ENCODE measurements at regions not wholly inside any gene's neighbourhood (a gene's known extent, or its start where the extent isn't known, plus 50 kb on each side); places are given as distances from the start of the nearest gene placed in this dataset.

DNA sequence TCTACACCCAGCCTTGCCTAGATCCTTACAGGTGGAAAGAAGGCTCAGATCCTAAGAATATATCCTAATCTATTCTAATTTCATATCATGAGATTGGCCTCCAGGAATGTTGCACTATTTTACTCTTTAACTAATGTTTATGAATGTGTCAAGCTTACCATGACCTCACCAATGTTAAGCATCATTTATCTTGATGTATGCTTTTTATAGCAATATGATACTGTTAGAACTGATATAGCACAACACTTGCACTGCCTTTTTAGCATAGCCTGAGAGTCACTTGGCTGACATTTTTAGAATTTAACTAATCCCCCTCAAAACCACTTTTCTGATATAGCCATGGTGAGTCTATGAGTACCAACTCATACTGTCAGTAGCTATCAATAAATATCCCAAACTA lies 191.5 kb upstream of the NR2F2 start:
- no peak for FAIRE-seq
- no peak overlapping the region for H3K9ac ChIP-seq (ENCODE audit: insufficient read depth, low read depth, low read length)
- H3K4me3 ChIP-seq (replicated peaks in 1 of 3; ENCODE audit: insufficient read depth in 1 of 3, low read depth in 2 of 3, low read length in 3 of 3), result no peak overlapping the region
- no peaks in the 10 kb centered on the region for H3K27me3 ChIP-seq (ENCODE audit: control insufficient read depth in 1 of 2, insufficient read depth in 2 of 2, low read length in 2 of 2)
- ChIA-PET POLR2A (no interaction called here), CTCF (ENCODE audit: low intra/inter-chr PET ratio, low total read pairs) (no interaction called here)
- BruUV-seq (replicated peaks), result no TSS peak
- ATAC-seq, result no peak
- in situ Hi-C loops (cut with HindIII; ENCODE audit: extremely low pct_ligation_motif_present, low pct_unique_long_range_greater_than_20kb) (no loop called here), intact Hi-C loops (cut with micrococcal nuclease; ENCODE audit: unreplicated experiment) (no loop called here)
- H3K4me1 ChIP-seq (ENCODE audit: insufficient read depth, low read length), result no peaks in the 10 kb centered on the region
- H3K4me2 ChIP-seq (ENCODE audit: low read depth, low read length), result no peak overlapping the region
- H3K79me2 ChIP-seq (ENCODE audit: insufficient read depth, low read length), result no peaks in the 10 kb centered on the region
- H3K9me3 ChIP-seq (ENCODE audit: low read length), result no peaks in the 10 kb centered on the region
- H2AFZ ChIP-seq (ENCODE audit: low read length), result no peak overlapping the region
- no peak overlapping the region for H3K27ac ChIP-seq (ENCODE audit: extremely low read length, insufficient read depth, low read length)
- DNase-seq (ENCODE audit: low spot score), result no peak
- no peaks in the 10 kb centered on the region for H3K36me3 ChIP-seq (replicated peaks in 1 of 2; ENCODE audit: control insufficient read depth in 1 of 2, insufficient read depth in 2 of 2, low read length in 2 of 2)
- no peaks in the 10 kb centered on the region for H4K20me1 ChIP-seq (ENCODE audit: insufficient read depth, low read length)
- no peak for TF ChIP-seq MAX (IDR thresholded peaks at IDR 0.05)
- TF ChIP-seq ATF7-NPFF (CRISPR knock-in tag; IDR thresholded peaks at IDR 0.05; ENCODE audit: low read depth), result no peak
- TF ChIP-seq, protein P1, sequence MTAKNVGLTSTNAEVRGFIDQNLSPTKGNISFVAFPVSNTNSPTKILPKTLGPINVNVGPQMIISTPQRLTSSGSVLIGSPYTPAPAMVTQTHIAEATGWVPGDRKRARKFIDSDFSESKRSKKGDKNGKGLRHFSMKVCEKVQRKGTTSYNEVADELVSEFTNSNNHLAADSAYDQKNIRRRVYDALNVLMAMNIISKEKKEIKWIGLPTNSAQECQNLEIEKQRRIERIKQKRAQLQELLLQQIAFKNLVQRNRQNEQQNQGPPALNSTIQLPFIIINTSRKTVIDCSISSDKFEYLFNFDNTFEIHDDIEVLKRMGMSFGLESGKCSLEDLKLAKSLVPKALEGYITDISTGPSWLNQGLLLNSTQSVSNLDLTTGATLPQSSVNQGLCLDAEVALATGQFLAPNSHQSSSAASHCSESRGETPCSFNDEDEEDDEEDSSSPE (CRISPR knock-in tag; IDR thresholded peaks at IDR 0.05), result no peak
- TF ChIP-seq, protein P2, sequence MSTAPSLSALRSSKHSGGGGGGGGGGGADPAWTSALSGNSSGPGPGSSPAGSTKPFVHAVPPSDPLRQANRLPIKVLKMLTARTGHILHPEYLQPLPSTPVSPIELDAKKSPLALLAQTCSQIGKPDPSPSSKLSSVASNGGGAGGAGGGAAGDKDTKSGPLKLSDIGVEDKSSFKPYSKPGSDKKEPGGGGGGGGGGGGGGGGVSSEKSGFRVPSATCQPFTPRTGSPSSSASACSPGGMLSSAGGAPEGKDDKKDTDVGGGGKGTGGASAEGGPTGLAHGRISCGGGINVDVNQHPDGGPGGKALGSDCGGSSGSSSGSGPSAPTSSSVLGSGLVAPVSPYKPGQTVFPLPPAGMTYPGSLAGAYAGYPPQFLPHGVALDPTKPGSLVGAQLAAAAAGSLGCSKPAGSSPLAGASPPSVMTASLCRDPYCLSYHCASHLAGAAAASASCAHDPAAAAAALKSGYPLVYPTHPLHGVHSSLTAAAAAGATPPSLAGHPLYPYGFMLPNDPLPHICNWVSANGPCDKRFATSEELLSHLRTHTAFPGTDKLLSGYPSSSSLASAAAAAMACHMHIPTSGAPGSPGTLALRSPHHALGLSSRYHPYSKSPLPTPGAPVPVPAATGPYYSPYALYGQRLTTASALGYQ (CRISPR knock-in tag; IDR thresholded peaks at IDR 0.05), result no peak
- TF ChIP-seq ZNF652 (CRISPR knock-in tag; IDR thresholded peaks at IDR 0.05; ENCODE audit: borderline replicate concordance, low read depth), result no peak
- TF ChIP-seq ZFP37 (CRISPR knock-in tag; IDR thresholded peaks at IDR 0.05; ENCODE audit: borderline replicate concordance), result no peak
- no peak for TF ChIP-seq ZNF282 (IDR thresholded peaks at IDR 0.05; ENCODE audit: partially characterized antibody)
- TF ChIP-seq ATF2 (CRISPR knock-in tag; IDR thresholded peaks at IDR 0.05), result no peak
- TF ChIP-seq, protein P3, sequence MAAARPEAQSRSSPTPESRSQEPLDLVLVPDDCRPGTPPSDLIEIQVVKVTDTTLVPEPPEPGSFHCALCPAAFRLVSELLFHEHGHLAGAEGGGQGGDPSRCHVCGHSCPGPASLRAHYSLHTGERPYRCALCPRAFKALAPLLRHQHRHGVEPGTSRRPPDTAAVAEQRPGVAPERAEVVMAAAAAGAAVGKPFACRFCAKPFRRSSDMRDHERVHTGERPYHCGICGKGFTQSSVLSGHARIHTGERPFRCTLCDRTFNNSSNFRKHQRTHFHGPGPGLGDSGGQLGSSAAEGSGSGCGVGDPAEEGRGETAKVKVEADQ (CRISPR knock-in tag; IDR thresholded peaks at IDR 0.05; ENCODE audit: borderline replicate concordance), result no peak
- TF ChIP-seq, protein P4, sequence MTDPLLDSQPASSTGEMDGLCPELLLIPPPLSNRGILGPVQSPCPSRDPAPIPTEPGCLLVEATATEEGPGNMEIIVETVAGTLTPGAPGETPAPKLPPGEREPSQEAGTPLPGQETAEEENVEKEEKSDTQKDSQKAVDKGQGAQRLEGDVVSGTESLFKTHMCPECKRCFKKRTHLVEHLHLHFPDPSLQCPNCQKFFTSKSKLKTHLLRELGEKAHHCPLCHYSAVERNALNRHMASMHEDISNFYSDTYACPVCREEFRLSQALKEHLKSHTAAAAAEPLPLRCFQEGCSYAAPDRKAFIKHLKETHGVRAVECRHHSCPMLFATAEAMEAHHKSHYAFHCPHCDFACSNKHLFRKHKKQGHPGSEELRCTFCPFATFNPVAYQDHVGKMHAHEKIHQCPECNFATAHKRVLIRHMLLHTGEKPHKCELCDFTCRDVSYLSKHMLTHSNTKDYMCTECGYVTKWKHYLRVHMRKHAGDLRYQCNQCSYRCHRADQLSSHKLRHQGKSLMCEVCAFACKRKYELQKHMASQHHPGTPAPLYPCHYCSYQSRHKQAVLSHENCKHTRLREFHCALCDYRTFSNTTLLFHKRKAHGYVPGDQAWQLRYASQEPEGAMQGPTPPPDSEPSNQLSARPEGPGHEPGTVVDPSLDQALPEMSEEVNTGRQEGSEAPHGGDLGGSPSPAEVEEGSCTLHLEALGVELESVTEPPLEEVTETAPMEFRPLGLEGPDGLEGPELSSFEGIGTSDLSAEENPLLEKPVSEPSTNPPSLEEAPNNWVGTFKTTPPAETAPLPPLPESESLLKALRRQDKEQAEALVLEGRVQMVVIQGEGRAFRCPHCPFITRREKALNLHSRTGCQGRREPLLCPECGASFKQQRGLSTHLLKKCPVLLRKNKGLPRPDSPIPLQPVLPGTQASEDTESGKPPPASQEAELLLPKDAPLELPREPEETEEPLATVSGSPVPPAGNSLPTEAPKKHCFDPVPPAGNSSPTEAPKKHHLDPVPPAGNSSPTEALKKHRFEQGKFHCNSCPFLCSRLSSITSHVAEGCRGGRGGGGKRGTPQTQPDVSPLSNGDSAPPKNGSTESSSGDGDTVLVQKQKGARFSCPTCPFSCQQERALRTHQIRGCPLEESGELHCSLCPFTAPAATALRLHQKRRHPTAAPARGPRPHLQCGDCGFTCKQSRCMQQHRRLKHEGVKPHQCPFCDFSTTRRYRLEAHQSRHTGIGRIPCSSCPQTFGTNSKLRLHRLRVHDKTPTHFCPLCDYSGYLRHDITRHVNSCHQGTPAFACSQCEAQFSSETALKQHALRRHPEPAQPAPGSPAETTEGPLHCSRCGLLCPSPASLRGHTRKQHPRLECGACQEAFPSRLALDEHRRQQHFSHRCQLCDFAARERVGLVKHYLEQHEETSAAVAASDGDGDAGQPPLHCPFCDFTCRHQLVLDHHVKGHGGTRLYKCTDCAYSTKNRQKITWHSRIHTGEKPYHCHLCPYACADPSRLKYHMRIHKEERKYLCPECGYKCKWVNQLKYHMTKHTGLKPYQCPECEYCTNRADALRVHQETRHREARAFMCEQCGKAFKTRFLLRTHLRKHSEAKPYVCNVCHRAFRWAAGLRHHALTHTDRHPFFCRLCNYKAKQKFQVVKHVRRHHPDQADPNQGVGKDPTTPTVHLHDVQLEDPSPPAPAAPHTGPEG (CRISPR knock-in tag; IDR thresholded peaks at IDR 0.05), result no peak
